Pancreas (tissue), 10 donors: ENCODE measurements at regions not wholly inside any gene's neighbourhood (a gene's known extent, or its start where the extent isn't known, plus 50 kb on each side); places are given as distances from the start of the nearest gene placed in this dataset.

Source experiments
- ATAC-seq, 4 donors: fragments of 200-7000 bp; cut with Tn5 transposase; one replicate each; pipeline versions ENCODE4 v1.8.0 to v1.9.1; 2020; ENCODE audit warnings: mild to moderate bottlenecking in 4 of 4, moderate library complexity in 4 of 4
- DNase-seq, 6 donors: peaks; one replicate each; pipeline ENCODE4 v3.0.0-alpha.2; 2020
- FAIRE-seq: peaks from 2 replicates; lab custom pipeline; 2012; peaks lifted over from hg19 to GRCh38; lab: Jason Lieb, UNC
- H3K27ac ChIP-seq, 4 donors: fragments of 200-600 bp; sonication (generic); 1 replicate in 3 of 4; 2 replicates in 1 of 4; pipeline versions ENCODE4 v1.5.0 to v1.8.0; 2020
- H3K27me3 ChIP-seq, 4 donors: fragments of 200-600 bp; one replicate each; pipeline ENCODE4 v1.8.0; 2021
- H3K36me3 ChIP-seq, 3 donors: fragments of 200-600 bp; sonication (generic) in 1 of 3; one replicate each; pipeline versions ENCODE4 v1.5.0 to v1.8.0; 2020 to 2021
- H3K4me1 ChIP-seq, 3 donors: fragments of 200-600 bp; one replicate each; pipeline ENCODE4 v1.8.0; 2021
- H3K4me3 ChIP-seq, 4 donors: fragments of 200-600 bp; sonication (generic) in 2 of 4; one replicate each; pipeline versions ENCODE4 v1.5.0 to v1.8.0; 2020 to 2021
- H3K9me3 ChIP-seq, 4 donors: fragments of 200-600 bp; one replicate each; pipeline ENCODE4 v1.8.0; 2021
- WGBS, 2 donors: extraction: QIAGEN DNeasy Blood & Tissue Kit; methylation state at CpG; one replicate each; pipeline ENCODE4 v1.1.7; 2013; 5-methylcytosine and 5-hydroxymethylcytosine counted together
- intact Hi-C, 3 donors: fragments of 100-400 bp; cut with DNase I; formaldehyde crosslinking; loops; one replicate each; pipeline versions ENCODE4 v1.11.1 to v1.14.2; 2022
- TF ChIP-seq, protein P1 (sequence below), 4 donors: fragments of 200-600 bp; sonication (generic) in 3 of 4; IDR thresholded peaks; one replicate each; pipeline versions ENCODE4 v1.5.0 to v1.8.0; 2021; ENCODE audit warnings: antibody characterized with exemption in 4 of 4
- donor health status: healthy with polysubstance abuse.
- donor health status: DM: no; HTN: no; CAD: no; lungs with moderate emphysema.
- donor health status: DM: no; HTN: no; CAD: no.
- donor health status: control.
- donor health status: control.
- donor health status: Bipolar disorder and iron deficiency.
- donor health status: DM: yes; HTN: yes; CAD: no.
- donor health status: DM: no; HTN: no; CAD: no.
- donor health status: DM: no; HTN: no; CAD: no.
- donor health status: DM: yes; HTN: yes; CAD: no.

GRCh38 chr1:172748201-172748600 lies 89.3 kb downstream of the FASLG start:
- WGBS, 2 donors, result 92 to 93% methylated on average over 24 of the region's 24 CpGs
- Histone ChIP-seq H3K27ac (no peak overlapping the region), H3K9me3 (no peaks in the 10 kb centered on the region), H3K4me1 (no peaks in the 10 kb centered on the region), H3K27me3 (no peaks in the 10 kb centered on the region), H3K4me3 (no peak overlapping the region), H3K36me3 (no peaks in the 10 kb centered on the region)
- DNase-seq (no peak), ATAC-seq (no peak), FAIRE-seq (no peak)
- TF ChIP-seq, protein P1, sequence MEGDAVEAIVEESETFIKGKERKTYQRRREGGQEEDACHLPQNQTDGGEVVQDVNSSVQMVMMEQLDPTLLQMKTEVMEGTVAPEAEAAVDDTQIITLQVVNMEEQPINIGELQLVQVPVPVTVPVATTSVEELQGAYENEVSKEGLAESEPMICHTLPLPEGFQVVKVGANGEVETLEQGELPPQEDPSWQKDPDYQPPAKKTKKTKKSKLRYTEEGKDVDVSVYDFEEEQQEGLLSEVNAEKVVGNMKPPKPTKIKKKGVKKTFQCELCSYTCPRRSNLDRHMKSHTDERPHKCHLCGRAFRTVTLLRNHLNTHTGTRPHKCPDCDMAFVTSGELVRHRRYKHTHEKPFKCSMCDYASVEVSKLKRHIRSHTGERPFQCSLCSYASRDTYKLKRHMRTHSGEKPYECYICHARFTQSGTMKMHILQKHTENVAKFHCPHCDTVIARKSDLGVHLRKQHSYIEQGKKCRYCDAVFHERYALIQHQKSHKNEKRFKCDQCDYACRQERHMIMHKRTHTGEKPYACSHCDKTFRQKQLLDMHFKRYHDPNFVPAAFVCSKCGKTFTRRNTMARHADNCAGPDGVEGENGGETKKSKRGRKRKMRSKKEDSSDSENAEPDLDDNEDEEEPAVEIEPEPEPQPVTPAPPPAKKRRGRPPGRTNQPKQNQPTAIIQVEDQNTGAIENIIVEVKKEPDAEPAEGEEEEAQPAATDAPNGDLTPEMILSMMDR (IDR thresholded peaks at IDR 0.05), result no peak
- intact Hi-C loops, result loop anchor here in 1 of 3 donors (10.0 kb wide), 1 partner anchor 457 kb away; the partner anchor contains the start of gene TNFSF4

GRCh38 chr1:172751683-172752082 lies 92.8 kb downstream of the FASLG start:
- Histone ChIP-seq H3K36me3 (no peaks in the 10 kb centered on the region), H3K9me3 (no peaks in the 10 kb centered on the region), H3K27me3 (no peaks in the 10 kb centered on the region), H3K27ac (no peak overlapping the region), H3K4me3 (no peak overlapping the region), H3K4me1 (no peaks in the 10 kb centered on the region)
- TF ChIP-seq, protein P1 (IDR thresholded peaks at IDR 0.05), result no peak
- ATAC-seq, result no peak
- no peak for DNase-seq
- no peak for FAIRE-seq
- intact Hi-C loops, result no loop called here
- WGBS, 2 donors, result 67 to 69% methylated on average over 1 of the region's 1 CpG

- no peaks in the 10 kb centered on the region for H3K9me3 ChIP-seq
- H3K36me3 ChIP-seq, result no peaks in the 10 kb centered on the region
- intact Hi-C loops, result no loop called here
- no peak for DNase-seq
- ATAC-seq, result no peak
- no peaks in the 10 kb centered on the region for H3K4me1 ChIP-seq
- no peak overlapping the region for H3K4me3 ChIP-seq
- TF ChIP-seq, protein P1 (IDR thresholded peaks at IDR 0.05), result no peak
- WGBS, 2 donors, result 49 to 58% methylated on average over 2 of the region's 2 CpGs
- no peak overlapping the region for H3K27ac ChIP-seq
- H3K27me3 ChIP-seq, result no peaks in the 10 kb centered on the region
- FAIRE-seq, result no peak
Measured at GRCh38 chr1:172753964-172754363, 95.1 kb downstream of the FASLG start.

DNA sequence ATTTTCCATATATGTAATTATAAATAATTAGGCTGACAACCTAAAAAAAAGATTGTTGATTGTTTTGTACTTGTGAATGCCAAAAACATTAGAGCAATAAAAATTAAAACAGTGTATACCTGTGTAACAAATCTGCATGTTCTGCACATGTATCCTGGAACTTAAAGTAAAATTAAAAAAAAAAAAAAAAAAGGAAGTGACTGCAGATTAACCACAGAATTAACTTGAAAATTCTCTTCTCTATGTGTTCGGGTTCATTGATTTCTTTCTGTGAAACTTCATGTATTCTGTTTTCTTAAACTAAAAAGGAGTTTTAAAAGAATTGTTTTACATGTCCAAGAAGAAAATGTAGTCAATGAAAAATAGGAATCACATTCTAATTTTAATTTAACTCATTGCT lies 95.7 kb downstream of the FASLG start:
- no peak for ATAC-seq
- H3K4me1 ChIP-seq, result no peaks in the 10 kb centered on the region
- no peaks in the 10 kb centered on the region for H3K9me3 ChIP-seq
- H3K27me3 ChIP-seq, result no peaks in the 10 kb centered on the region
- intact Hi-C loops, result no loop called here
- no peak for FAIRE-seq
- H3K36me3 ChIP-seq, result no peaks in the 10 kb centered on the region
- no peak for DNase-seq
- TF ChIP-seq, protein P1 (IDR thresholded peaks at IDR 0.05), result no peak
- H3K4me3 ChIP-seq, result no peak overlapping the region
- H3K27ac ChIP-seq, result no peak overlapping the region
- WGBS, 2 donors, result 80 to 85% methylated on average over 1 of the region's 1 CpG

GRCh38 chr1:172755099-172755498 lies 96.2 kb downstream of the FASLG start:
- TF ChIP-seq, protein P1 (IDR thresholded peaks at IDR 0.05), result no peak
- Histone ChIP-seq H3K4me1 (no peaks in the 10 kb centered on the region), H3K4me3 (no peak overlapping the region), H3K27ac (no peak overlapping the region), H3K27me3 (no peaks in the 10 kb centered on the region), H3K36me3 (no peaks in the 10 kb centered on the region), H3K9me3 (no peaks in the 10 kb centered on the region)
- WGBS, 2 donors, result 77 to 83% methylated on average over 7 of the region's 7 CpGs
- intact Hi-C loops, result no loop called here
- no peak for ATAC-seq
- no peak for DNase-seq
- no peak for FAIRE-seq
